GM21786 (cell line): ENCODE measurements at regions not wholly inside any gene's neighbourhood (a gene's known extent, or its start where the extent isn't known, plus 50 kb on each side); places are given as distances from the start of the nearest gene placed in this dataset.

Experiments used
- ATAC-seq: cut with Tn5 transposase; IDR thresholded peaks from one replicate; pipeline ENCODE4 v1.9.1; 2021; ENCODE audit not compliant: unreplicated experiment

DNA sequence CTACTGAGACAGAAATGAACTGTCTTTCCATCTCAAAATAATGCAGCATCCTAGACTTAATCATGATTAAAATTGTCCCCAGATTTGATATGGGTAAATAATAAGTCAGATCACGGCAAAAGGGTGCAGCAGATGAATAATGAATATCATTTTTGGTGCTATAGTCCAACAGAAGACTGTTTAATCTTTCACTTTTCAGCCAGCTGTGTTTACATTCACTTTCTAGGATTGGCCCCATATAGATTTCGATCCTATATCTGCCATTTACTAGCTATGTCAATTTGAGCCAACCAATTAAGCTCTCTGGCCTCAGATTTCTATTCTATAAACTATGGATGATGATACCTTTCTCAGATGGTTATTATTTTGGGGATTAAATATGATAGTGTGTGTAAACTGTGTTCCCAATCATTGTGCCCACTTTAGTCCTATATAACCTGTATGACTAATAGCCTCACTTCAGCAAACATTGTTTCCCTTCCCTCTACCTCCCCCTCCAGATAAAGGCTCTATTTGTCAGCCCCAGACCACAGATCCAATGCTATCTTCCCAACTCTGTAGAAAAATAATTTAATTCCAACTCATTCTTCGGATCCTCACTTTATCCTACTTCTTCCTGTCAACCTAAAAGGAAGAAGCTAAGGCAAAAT, 53.6 kb upstream of the NT5E start:
- ATAC-seq: no peak

DNA sequence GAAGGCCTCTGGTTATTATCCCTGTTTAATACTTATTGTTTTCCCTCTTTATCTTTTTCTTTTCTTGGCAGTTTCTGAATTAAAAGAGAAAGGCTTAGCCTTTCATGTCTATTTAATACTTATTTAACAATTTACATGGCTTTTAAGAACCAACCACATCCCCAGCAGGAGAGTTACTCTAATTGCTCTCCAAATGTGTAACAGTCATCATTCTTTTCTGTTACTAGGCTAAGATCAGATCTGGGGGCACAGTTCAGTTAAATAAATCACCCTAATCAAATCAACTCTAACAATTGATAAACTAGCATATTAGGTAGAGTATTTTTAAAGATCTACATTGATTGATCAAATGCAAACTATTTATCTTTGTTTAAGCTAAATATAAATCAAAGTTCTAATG, 54.1 kb upstream of the NT5E start:
- ATAC-seq: no peak

DNA sequence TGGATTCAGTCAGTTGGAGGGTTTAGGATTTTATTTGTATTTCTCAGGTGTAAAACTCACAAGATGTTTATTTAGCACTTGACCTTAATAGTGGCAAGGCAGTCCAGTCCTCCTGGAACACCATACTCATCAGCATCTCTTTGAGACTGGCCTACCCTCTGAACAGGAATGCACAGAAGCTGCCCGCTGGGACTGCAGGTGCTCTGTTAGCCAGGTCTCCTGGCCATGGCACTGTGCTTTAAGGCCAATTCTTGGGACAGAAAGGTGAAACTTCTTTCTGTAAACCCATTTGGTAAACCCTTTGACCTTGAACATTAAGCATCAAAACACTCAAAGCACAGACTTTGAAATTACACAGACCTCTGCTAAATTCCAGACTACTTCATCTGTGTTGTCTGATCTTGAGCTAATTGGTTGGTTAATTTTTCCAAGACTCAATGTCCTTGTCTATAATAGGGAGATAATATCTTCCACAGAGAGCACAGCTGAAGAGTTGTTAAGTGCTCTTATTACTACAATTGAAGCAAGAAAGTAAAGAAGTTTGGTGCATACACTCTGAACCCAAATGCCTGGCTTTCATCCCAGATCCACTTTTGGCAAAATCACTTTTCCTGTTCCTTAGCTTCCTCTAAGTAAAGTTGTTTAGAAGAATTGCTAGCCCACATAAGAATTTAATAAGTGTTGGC, 54.9 kb upstream of the NT5E start:
- ATAC-seq: no peak

DNA sequence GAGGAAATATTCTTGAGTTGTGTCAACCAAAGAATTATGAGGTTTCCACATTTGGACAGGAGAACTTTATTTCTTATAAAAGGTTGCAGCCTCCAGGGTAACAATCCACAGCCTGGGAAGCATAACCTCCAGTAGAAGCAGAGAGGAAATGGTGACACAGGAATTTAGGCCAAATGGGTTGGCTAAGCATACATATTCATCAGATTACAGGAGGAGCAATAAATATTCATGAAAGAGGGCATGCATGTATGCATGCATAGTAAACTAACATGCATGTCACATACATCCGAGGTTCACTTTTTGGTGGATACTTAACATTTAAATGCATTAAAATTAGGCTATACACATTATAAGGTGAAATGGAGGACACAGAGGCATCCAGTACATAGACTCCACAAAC, 55.7 kb upstream of the NT5E start:
- no peak for ATAC-seq

GRCh38 chr6:85392379-85392778, 57.5 kb upstream of the NT5E start:
- no peak for ATAC-seq

DNA sequence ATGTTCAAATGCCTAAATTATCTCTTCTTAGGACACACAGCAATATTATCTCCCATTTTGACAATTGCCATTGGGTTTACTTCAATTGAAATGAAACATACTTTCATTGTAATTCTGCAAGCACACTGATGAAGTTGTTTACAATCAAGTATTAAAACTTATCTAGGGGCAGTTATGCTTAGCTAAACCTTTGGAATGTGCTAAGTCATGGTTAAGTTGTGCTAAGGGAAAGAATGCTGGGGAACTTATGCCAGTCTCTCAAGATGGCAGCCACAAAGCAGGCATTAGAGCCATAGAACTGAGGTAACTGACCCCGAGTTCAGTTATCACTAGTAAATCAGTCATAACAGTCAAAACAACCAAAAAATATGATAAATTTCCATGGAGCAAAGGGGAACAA, 59.1 kb upstream of the NT5E start:
- no peak for ATAC-seq

DNA sequence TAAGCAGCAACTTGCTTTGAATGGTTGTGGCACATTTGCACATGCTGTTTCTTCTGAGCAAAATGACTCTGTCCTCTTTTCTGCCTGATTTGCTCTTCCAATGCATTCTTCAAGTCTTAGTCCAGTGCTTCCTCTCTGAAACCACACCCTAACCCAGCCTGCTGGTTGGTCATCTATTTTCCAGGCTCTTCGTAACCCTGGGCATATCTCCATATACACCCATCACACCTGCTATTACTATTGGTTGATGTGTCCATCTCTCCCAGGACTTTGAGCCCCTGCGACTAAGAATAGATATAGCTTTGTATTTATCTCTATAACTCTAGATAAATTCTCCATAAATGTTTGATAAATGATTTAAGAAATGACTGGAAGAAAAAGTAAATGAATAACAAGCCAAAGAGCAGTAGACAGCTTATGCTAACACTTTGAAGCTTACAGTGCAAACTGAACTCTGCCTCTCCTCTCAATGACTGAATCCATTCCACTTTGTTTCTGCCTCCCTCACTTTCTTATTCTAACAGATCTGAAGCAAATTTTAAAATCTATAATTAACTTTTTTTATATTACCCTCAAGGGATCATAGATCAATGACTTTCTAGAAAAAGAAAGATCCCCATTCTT, 59.7 kb upstream of the NT5E start:
- no peak for ATAC-seq

DNA sequence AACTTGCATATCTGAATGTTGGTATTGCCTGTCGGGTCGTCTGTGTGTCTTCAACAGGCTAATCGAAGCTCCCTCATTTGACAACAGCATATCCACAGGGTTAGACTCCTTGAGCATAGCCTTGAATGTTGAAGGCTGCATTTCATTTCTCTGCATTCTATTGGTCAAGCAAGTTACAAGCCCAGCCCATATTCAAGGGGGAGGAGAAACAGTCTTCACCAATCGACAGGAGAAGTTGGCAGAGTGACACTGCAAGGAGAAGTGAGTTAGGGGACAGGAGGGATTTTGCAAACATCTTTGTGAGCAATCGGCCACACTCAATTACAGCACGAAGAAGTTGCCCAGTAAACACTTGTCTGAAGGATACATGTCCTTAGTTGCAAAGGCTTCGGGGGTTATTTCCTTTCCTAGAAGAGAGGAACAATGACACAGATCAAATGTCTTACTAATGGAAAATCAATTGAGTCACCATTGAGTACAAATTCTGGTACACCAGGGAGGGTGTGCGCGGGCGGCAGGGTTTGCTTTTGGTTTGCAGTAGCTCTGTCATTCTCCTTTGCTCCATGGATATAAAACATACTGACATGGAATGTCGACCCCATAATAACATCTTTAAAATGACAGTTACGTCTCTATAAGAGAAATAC, 60.6 kb upstream of the NT5E start:
- no peak for ATAC-seq

- no peak for ATAC-seq
These were observed 61.4 kb upstream of the NT5E start for GRCh38 chr6:85388531-85388930.

- ATAC-seq: no peak
These were observed 64.1 kb upstream of the NT5E start for GRCh38 chr6:85385636-85386315.

- ATAC-seq: no peak
These were observed 66.8 kb upstream of the NT5E start for GRCh38 chr6:85383042-85383441.

- ATAC-seq: no peak
These were observed 67.3 kb upstream of the NT5E start for GRCh38 chr6:85382541-85382940.

DNA sequence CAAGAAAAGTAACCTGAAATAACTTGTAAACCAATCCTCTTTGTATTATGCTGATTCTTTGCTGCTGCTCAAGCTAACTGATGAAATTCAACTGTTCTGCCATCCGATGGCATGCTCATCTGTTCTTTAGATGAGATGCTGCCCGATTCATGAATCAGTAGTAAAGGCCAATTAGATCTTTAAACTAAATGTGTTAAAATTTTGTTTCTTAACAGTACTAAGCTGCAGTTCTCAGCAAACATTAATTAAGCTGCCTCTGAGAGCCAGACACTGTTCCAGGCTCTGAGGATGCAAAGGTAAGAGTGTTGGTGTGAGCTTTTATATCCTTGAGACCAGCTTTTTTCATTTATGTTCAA, 77.0 kb upstream of the NT5E start:
- no peak for ATAC-seq

DNA sequence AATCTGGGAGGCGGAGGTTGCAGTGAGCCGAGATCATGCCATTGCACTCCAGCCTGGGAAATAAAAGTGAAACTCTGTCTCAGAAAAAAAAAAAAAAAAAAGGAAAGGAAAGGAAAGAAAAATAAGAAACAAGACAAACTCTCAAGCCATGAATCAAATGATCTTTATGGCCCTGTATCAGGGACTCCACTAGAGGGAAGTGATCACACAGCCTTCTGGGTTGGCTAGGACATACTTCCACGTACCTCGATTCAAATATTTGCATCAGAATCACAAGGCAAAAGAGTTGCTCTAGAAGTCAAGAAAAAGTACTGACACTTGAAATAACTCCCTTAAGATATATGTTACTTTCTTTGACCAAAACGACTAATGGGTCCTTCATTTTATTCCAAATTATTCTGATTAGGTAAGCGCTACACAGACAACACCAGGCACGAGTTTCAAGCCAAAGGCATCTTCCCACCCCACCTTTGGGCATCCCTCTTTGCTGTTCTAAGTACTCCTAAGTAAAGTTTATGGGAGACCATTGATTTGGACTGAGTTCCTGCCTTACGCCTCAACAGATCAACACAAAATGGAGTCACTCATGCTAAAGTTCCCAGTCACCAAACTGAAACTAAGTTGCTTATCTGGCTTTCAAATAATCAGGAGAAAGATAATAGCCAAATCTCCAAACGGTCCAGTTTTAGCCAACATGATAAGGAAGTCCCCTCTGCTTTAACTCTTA, 77.5 kb upstream of the NT5E start:
- ATAC-seq: no peak

DNA sequence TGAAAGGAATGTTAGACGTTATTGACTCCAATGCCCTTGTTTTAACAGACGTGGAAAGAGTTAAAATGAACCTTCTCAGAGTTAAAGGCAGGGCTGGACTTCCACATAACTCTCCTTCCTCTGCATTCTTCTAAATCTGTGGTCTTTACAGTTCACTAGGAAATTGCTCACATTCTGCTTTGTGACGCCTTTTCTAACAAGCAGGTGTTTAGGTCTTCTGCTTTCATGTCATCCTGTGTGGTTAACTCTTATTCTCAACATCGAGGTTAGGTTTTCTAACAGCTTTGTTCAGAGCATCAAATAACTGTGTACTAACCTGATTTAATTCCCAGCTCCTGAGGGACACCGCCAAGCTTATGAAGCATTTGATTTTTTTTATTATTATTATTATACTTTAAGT, 81.3 kb upstream of the NT5E start:
- ATAC-seq: peak; percentile 64

GRCh38 chr6:85364344-85364743, 85.5 kb upstream of the NT5E start:
- ATAC-seq: no peak

GRCh38 chr6:85363870-85364269, 86.0 kb upstream of the NT5E start:
- ATAC-seq: no peak

- no peak for ATAC-seq
These were observed 87.1 kb upstream of the NT5E start for GRCh38 chr6:85362652-85363310.

GRCh38 chr6:85361643-85362014, 88.3 kb upstream of the NT5E start:
- ATAC-seq: no peak
